ENCODE measurements at regions not wholly inside any gene's neighbourhood (a gene's known extent, or its start where the extent isn't known, plus 50 kb on each side); places are given as distances from the start of the nearest gene placed in this dataset.

DNA sequence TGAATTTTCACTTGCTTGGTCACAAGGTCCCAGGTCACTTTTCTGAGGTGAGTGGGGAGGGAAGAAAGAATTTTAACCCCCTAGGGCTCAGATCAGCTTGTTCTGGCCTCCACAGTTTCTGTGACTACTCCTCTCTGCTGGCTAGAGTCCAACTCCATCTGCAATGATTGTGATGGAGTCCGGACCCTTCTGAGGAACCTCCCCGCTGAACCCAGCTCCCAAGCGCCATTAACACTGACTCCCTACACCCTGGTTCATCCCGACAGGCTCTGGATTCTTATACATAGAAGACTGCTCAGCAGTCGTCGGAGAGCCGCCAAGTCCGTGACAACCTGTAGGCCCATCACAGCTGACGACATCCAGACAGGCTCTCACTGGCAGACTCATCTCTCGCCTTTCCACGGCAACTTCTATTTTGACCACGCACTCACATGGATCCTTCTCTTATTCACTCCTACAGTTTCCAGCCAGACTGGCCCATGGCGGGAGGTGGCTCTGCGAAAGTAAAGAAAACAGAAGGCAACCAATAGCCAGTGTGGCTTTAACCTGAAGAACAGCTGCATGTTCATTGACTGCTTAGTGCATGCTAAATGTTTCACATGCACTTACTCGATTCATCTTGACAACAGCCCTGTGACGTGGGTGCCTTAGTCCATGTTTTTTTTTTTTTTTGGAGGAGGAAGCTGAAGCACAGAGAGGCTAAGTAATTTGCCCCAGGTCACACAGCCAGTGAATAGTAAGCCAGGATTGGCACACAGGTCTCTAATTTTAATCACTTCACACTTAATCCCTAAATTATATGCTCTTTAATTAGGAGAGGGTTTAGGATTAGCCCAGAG, 68.0 kb upstream of the PRDM11 start:
- H3K27ac ChIP-seq: no peak overlapping the region

GRCh38 chr11:45079075-45079444, 67.4 kb upstream of the PRDM11 start:
- H3K9me3 ChIP-seq: no peaks in the 10 kb centered on the region
- H3K4me3 ChIP-seq: no peak overlapping the region
- no peaks in the 10 kb centered on the region for H3K27me3 ChIP-seq
- no peak overlapping the region for H3K27ac ChIP-seq
- no peak for DNase-seq (ENCODE audit: low spot score)
- TF ChIP-seq CTCF (IDR thresholded peaks at IDR 0.05): no peak
- peaks cover 0 to 19% of the 10 kb centered on the region in 2 donors for H3K4me1 ChIP-seq
- H3K36me3 ChIP-seq: no peaks in the 10 kb centered on the region

More for the DNA sequence above, 68.0 kb upstream of the PRDM11 start:
- no peak overlapping the region for H3K4me3 ChIP-seq
- no peaks in the 10 kb centered on the region for H3K36me3 ChIP-seq
- peaks cover 0 to 25% of the 10 kb centered on the region in 2 donors for H3K4me1 ChIP-seq
- no peak for TF ChIP-seq CTCF (IDR thresholded peaks at IDR 0.05)
- H3K27me3 ChIP-seq: no peaks in the 10 kb centered on the region
- DNase-seq (ENCODE audit: low spot score): no peak
- H3K9me3 ChIP-seq: no peaks in the 10 kb centered on the region

DNA sequence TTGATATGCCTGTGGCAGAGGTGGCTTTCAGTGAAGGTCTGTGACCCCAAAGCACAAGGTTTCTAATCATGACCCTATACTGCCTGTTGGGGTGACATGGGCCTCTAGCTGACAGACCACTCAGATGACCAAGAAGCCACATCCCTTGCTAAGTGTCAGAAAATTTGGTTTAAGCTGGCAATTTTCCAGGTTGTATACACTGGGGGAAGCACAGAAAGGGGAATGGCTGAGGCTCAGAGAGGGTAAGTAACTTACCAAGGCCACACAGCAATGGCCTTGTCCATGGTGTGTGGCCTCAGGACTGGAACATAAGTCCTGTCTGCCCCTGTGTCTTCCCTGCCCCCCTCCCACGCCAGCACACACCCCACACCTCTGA, 66.9 kb upstream of the PRDM11 start:
- no peak for TF ChIP-seq CTCF (IDR thresholded peaks at IDR 0.05)
- Histone ChIP-seq H3K9me3 (no peaks in the 10 kb centered on the region), H3K4me3 (no peak overlapping the region), H3K27me3 (no peaks in the 10 kb centered on the region), H3K27ac (no peak overlapping the region), H3K36me3 (no peaks in the 10 kb centered on the region), H3K4me1 (peaks cover 0 to 19% of the 10 kb centered on the region in 2 donors)
- DNase-seq (ENCODE audit: low spot score): no peak

GRCh38 chr11:45079943-45080719, 66.3 kb upstream of the PRDM11 start:
- Histone ChIP-seq H3K27me3 (no peaks in the 10 kb centered on the region), H3K27ac (no peak overlapping the region), H3K9me3 (no peaks in the 10 kb centered on the region), H3K36me3 (no peaks in the 10 kb centered on the region), H3K4me3 (no peak overlapping the region), H3K4me1 (peaks cover 0 to 19% of the 10 kb centered on the region in 2 donors)
- no peak for DNase-seq (ENCODE audit: low spot score)
- TF ChIP-seq CTCF (IDR thresholded peaks at IDR 0.05): no peak

- Histone ChIP-seq H3K4me3 (no peak overlapping the region), H3K4me1 (peaks cover 0 to 31% of the 10 kb centered on the region in 2 donors), H3K27ac (no peak overlapping the region), H3K27me3 (no peaks in the 10 kb centered on the region), H3K36me3 (no peaks in the 10 kb centered on the region), H3K9me3 (no peaks in the 10 kb centered on the region)
- no peak for DNase-seq (ENCODE audit: low spot score)
- TF ChIP-seq CTCF (IDR thresholded peaks at IDR 0.05): no peak
These were observed 63.5 kb upstream of the PRDM11 start for GRCh38 chr11:45082744-45083543.
